ENCODE measurements at regions not wholly inside any gene's neighbourhood (a gene's known extent, or its start where the extent isn't known, plus 50 kb on each side); places are given as distances from the start of the nearest gene placed in this dataset.

- DNase-seq: no peak
- H3K27me3 ChIP-seq: no peaks in the 10 kb centered on the region
- no peaks in the 10 kb centered on the region for H3K36me3 ChIP-seq
- no peaks in the 10 kb centered on the region for H3K9me3 ChIP-seq
- no peak overlapping the region for H3K4me3 ChIP-seq
Observed at GRCh38 chr6:67412035-67412434, 1223.0 kb upstream of the ADGRB3 start.

GRCh38 chr6:67411036-67411435 is 1224.0 kb upstream of the ADGRB3 start:
- H3K27me3 ChIP-seq: no peaks in the 10 kb centered on the region
- DNase-seq: no peak
- H3K36me3 ChIP-seq: no peaks in the 10 kb centered on the region
- no peak overlapping the region for H3K4me3 ChIP-seq
- H3K9me3 ChIP-seq: no peaks in the 10 kb centered on the region

GRCh38 chr6:67394254-67394653 is 1240.8 kb upstream of the ADGRB3 start:
- Histone ChIP-seq H3K36me3 (no peaks in the 10 kb centered on the region), H3K4me3 (no peak overlapping the region), H3K9me3 (no peaks in the 10 kb centered on the region), H3K27me3 (no peaks in the 10 kb centered on the region)
- DNase-seq: no peak

GRCh38 chr6:67393356-67393755 is 1241.7 kb upstream of the ADGRB3 start:
- Histone ChIP-seq H3K27me3 (no peaks in the 10 kb centered on the region), H3K36me3 (no peaks in the 10 kb centered on the region), H3K4me3 (no peak overlapping the region), H3K9me3 (no peaks in the 10 kb centered on the region)
- DNase-seq: no peak

- Histone ChIP-seq H3K4me3 (no peak overlapping the region), H3K27me3 (no peaks in the 10 kb centered on the region), H3K36me3 (no peaks in the 10 kb centered on the region), H3K9me3 (no peaks in the 10 kb centered on the region)
- no peak for DNase-seq
Observed at GRCh38 chr6:67391955-67392354, 1243.1 kb upstream of the ADGRB3 start.

- H3K36me3 ChIP-seq: no peaks in the 10 kb centered on the region
- no peaks in the 10 kb centered on the region for H3K9me3 ChIP-seq
- H3K4me3 ChIP-seq: no peak overlapping the region
- H3K27me3 ChIP-seq: no peaks in the 10 kb centered on the region
- DNase-seq: no peak
Observed at GRCh38 chr6:67369679-67370078, 1265.4 kb upstream of the ADGRB3 start.

- Histone ChIP-seq H3K9me3 (no peaks in the 10 kb centered on the region; the same call in 1 of the 2 replicates), H3K27me3 (no peaks in the 10 kb centered on the region), H3K4me3 (no peak overlapping the region), H3K36me3 (no peaks in the 10 kb centered on the region)
- no peak for DNase-seq
Observed at GRCh38 chr6:67362976-67363375, 1272.1 kb upstream of the ADGRB3 start.

GRCh38 chr6:67361264-67361663 is 1273.8 kb upstream of the ADGRB3 start:
- Histone ChIP-seq H3K27me3 (no peaks in the 10 kb centered on the region), H3K9me3 (no peaks in the 10 kb centered on the region; the same call in 1 of the 2 replicates), H3K4me3 (no peak overlapping the region), H3K36me3 (no peaks in the 10 kb centered on the region)
- no peak for DNase-seq

- no peaks in the 10 kb centered on the region for H3K27me3 ChIP-seq
- H3K4me3 ChIP-seq: no peak overlapping the region
- no peaks in the 10 kb centered on the region; the same call in 1 of the 2 replicates for H3K9me3 ChIP-seq
- DNase-seq: no peak
- no peaks in the 10 kb centered on the region for H3K36me3 ChIP-seq
Observed at GRCh38 chr6:67358241-67358640, 1276.8 kb upstream of the ADGRB3 start.

GRCh38 chr6:67353861-67354260 is 1281.2 kb upstream of the ADGRB3 start:
- Histone ChIP-seq H3K27me3 (no peaks in the 10 kb centered on the region), H3K36me3 (no peaks in the 10 kb centered on the region), H3K4me3 (no peak overlapping the region), H3K9me3 (no peaks in the 10 kb centered on the region)
- no peak for DNase-seq

GRCh38 chr6:67352717-67353116 is 1282.4 kb upstream of the ADGRB3 start:
- H3K9me3 ChIP-seq: no peaks in the 10 kb centered on the region
- H3K27me3 ChIP-seq: no peaks in the 10 kb centered on the region
- DNase-seq: no peak
- no peaks in the 10 kb centered on the region for H3K36me3 ChIP-seq
- H3K4me3 ChIP-seq: no peak overlapping the region

- no peak overlapping the region for H3K4me3 ChIP-seq
- no peaks in the 10 kb centered on the region for H3K27me3 ChIP-seq
- no peak for DNase-seq
- no peaks in the 10 kb centered on the region for H3K9me3 ChIP-seq
- H3K36me3 ChIP-seq: no peaks in the 10 kb centered on the region
Observed at GRCh38 chr6:67350729-67351128, 1284.4 kb upstream of the ADGRB3 start.

GRCh38 chr6:67345946-67346345 is 1289.1 kb upstream of the ADGRB3 start:
- DNase-seq: no peak
- H3K36me3 ChIP-seq: no peaks in the 10 kb centered on the region
- no peaks in the 10 kb centered on the region for H3K27me3 ChIP-seq

GRCh38 chr6:67336014-67336413 is 1299.1 kb upstream of the ADGRB3 start:
- Histone ChIP-seq H3K36me3 (no peaks in the 10 kb centered on the region), H3K9me3 (no peaks in the 10 kb centered on the region), H3K27me3 (no peaks in the 10 kb centered on the region), H3K4me3 (no peak overlapping the region)
- DNase-seq: no peak

More at GRCh38 chr6:67345946-67346345, 1289.1 kb upstream of the ADGRB3 start:
- Histone ChIP-seq H3K9me3 (no peaks in the 10 kb centered on the region), H3K4me3 (no peak overlapping the region)

- Histone ChIP-seq H3K36me3 (no peaks in the 10 kb centered on the region), H3K9me3 (no peaks in the 10 kb centered on the region), H3K27me3 (no peaks in the 10 kb centered on the region), H3K4me3 (no peak overlapping the region)
- no peak for DNase-seq
Observed at GRCh38 chr6:67331304-67331703, 1303.8 kb upstream of the ADGRB3 start.

- H3K4me3 ChIP-seq: no peak overlapping the region
- DNase-seq: no peak
- H3K36me3 ChIP-seq: no peaks in the 10 kb centered on the region
- no peaks in the 10 kb centered on the region for H3K27me3 ChIP-seq
- H3K9me3 ChIP-seq: no peaks in the 10 kb centered on the region
Observed at GRCh38 chr6:67328269-67328668, 1306.8 kb upstream of the ADGRB3 start.

- H3K27me3 ChIP-seq: no peaks in the 10 kb centered on the region
- H3K36me3 ChIP-seq: no peaks in the 10 kb centered on the region
- H3K4me3 ChIP-seq: no peak overlapping the region
- DNase-seq: no peak
- no peaks in the 10 kb centered on the region for H3K9me3 ChIP-seq
Observed at GRCh38 chr6:67300430-67301040, 1334.5 kb upstream of the ADGRB3 start.

- no peak for DNase-seq
- Histone ChIP-seq H3K4me3 (no peak overlapping the region), H3K9me3 (no peaks in the 10 kb centered on the region), H3K36me3 (no peaks in the 10 kb centered on the region), H3K27me3 (no peaks in the 10 kb centered on the region)
Observed at GRCh38 chr6:67292169-67292568, 1342.9 kb upstream of the ADGRB3 start.

GRCh38 chr6:67287566-67287965 is 1347.5 kb upstream of the ADGRB3 start:
- Histone ChIP-seq H3K4me3 (no peak overlapping the region), H3K36me3 (no peaks in the 10 kb centered on the region), H3K9me3 (no peaks in the 10 kb centered on the region), H3K27me3 (no peaks in the 10 kb centered on the region)
- DNase-seq: no peak

All from MG63 (cell line).